ENCODE measurements at regions not wholly inside any gene's neighbourhood (a gene's known extent, or its start where the extent isn't known, plus 50 kb on each side); places are given as distances from the start of the nearest gene placed in this dataset.

DNA sequence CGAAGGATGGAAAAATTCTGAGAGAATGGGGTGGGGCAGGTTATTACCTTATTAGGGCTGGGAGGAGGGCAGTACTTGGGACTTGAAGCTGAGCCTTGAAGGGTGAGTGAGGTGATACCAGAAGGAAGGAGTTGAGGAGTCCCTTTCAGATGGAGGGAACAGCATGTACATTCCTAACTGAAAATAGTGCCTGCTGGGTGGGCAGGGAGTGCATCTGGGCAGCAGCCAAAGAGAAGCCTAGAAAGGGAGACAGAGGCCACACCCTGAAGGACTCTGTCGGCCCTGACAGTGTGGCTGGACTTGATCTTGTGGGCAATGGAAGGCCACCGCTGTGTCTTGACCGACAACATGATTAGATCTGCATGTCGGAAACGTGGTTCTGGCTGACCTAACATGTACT, 147.6 kb downstream of the NDUFA12 start:
- DNase-seq (no peak), ATAC-seq (peak; percentile 31)
- H3K9me3 ChIP-seq = no peaks in the 10 kb centered on the region
- no peak overlapping the region for H3K4me3 ChIP-seq
- H3K4me1 ChIP-seq = no peaks in the 10 kb centered on the region
- H3K27me3 ChIP-seq = no peaks in the 10 kb centered on the region
- H3K27ac ChIP-seq = no peak overlapping the region
- intact Hi-C loops (cut with DNase I) = no loop called here
- no peaks in the 10 kb centered on the region for H3K36me3 ChIP-seq
- TF ChIP-seq, protein P1, sequence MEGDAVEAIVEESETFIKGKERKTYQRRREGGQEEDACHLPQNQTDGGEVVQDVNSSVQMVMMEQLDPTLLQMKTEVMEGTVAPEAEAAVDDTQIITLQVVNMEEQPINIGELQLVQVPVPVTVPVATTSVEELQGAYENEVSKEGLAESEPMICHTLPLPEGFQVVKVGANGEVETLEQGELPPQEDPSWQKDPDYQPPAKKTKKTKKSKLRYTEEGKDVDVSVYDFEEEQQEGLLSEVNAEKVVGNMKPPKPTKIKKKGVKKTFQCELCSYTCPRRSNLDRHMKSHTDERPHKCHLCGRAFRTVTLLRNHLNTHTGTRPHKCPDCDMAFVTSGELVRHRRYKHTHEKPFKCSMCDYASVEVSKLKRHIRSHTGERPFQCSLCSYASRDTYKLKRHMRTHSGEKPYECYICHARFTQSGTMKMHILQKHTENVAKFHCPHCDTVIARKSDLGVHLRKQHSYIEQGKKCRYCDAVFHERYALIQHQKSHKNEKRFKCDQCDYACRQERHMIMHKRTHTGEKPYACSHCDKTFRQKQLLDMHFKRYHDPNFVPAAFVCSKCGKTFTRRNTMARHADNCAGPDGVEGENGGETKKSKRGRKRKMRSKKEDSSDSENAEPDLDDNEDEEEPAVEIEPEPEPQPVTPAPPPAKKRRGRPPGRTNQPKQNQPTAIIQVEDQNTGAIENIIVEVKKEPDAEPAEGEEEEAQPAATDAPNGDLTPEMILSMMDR (IDR thresholded peaks at IDR 0.05) = no peak

DNA sequence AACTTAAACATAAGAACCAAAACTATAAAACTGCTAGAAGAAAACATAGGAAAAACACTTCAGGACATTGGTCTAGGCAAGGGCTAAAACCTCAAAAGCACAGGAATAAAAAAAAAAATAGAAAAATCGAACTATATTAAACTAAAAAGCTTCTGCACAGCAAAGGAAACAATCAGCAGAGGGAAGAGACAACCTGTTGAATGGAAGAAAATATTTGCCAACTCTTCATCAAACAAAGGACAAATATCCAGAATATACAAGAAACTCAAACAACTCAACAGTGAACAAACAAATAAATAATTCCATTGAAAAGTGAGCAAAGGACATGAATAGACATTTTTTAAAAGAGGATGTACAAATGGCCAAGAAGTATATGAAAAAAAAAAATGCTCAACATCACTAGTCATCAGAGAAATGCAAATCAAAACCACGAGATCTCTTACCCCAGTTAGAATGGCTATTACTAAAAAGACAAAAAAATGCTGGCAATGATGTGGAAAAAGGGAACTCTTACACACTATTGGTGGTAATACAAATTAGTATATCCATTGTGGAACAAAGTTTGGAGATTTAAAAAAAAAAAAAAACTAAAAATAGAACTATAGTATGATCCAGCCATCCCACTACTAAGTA, 152.0 kb downstream of the NDUFA12 start:
- H3K27me3 ChIP-seq = no peaks in the 10 kb centered on the region
- H3K36me3 ChIP-seq = no peaks in the 10 kb centered on the region
- H3K9me3 ChIP-seq = no peaks in the 10 kb centered on the region
- H3K4me1 ChIP-seq = no peaks in the 10 kb centered on the region
- TF ChIP-seq, protein P1 (IDR thresholded peaks at IDR 0.05) = no peak
- DNase-seq (no peak), ATAC-seq (no peak)
- H3K4me3 ChIP-seq = no peak overlapping the region
- H3K27ac ChIP-seq = no peak overlapping the region
- intact Hi-C loops (cut with DNase I) = no loop called here

DNA sequence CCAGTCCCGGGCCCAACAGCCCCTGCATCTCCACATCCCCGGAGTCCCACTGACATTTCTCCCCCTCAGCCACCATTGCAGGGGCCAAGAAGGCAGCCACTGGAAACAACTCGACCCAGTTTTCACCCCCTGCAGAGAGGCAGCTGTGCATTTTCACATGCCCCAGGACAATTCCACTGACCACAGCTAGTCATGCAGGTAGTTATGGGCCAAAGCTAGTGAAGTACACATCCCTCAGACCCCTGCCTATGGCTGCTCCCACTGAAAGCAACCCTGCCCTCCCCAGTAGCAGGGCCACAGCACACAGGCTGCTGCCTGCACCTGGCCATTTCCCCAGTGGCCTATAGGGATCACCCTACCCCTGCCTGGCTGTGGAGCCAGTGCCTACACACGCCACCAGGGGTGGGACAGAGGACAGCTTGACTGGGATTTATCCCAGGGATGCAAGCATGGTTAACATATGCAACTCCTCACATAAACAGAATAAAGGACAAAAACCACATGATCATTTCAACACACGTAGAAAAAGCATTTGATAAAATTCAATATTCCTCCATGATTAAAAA, 154.0 kb downstream of the NDUFA12 start:
- ATAC-seq (no peak), DNase-seq (no peak)
- no peak overlapping the region for H3K4me3 ChIP-seq
- intact Hi-C loops (cut with DNase I) = no loop called here
- H3K36me3 ChIP-seq = no peaks in the 10 kb centered on the region
- no peaks in the 10 kb centered on the region for H3K4me1 ChIP-seq
- no peaks in the 10 kb centered on the region for H3K9me3 ChIP-seq
- H3K27me3 ChIP-seq = no peaks in the 10 kb centered on the region
- TF ChIP-seq, protein P1 (IDR thresholded peaks at IDR 0.05) = no peak
- H3K27ac ChIP-seq = no peak overlapping the region

DNA sequence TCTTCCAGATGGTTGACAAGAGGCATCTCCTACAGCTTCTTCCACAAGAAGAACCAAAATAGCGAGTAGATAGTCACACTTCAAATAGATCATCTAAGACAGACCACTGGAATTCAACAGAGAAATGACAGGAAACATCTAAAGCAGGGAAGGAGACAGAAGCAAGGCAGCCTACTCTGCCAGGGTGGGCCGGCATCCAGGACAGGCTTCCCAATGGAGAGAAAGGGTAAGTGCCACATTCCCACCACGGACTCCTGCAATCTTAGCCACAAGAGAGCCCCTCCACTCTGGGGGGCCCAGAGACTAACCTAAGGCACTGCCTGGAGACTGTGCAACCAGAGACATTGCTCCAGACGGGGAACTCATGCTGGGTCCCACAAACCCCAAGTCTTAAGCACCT, 154.5 kb downstream of the NDUFA12 start:
- Histone ChIP-seq H3K9me3 (no peaks in the 10 kb centered on the region), H3K4me1 (no peaks in the 10 kb centered on the region), H3K36me3 (no peaks in the 10 kb centered on the region), H3K27me3 (no peaks in the 10 kb centered on the region), H3K4me3 (no peak overlapping the region), H3K27ac (no peak overlapping the region)
- intact Hi-C loops (cut with DNase I) = no loop called here
- TF ChIP-seq, protein P1 (IDR thresholded peaks at IDR 0.05) = no peak
- DNase-seq (no peak), ATAC-seq (no peak)

DNA sequence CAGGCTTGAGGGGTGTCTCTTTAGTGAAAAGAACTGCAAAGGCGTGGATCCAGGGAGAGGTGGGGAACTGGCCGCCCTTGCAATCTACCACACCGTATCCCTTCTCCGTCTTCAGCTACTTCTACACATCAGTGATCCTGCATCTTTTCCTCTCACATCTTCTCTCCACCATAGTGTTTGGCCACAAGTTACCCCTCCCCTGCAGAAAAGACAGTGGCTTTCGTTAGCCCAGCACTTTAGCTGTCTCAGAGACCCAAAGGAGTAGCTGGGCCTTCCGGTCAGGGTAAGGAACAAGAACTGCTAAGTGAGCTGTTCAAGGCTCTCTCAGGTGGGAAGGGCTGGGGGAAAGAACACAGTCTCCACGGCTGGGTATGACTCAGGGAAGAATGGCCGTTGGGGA, 158.4 kb downstream of the NDUFA12 start:
- no peak overlapping the region for H3K4me3 ChIP-seq
- TF ChIP-seq, protein P1 (IDR thresholded peaks at IDR 0.05) = no peak
- H3K4me1 ChIP-seq = no peaks in the 10 kb centered on the region
- no peak for DNase-seq
- no peaks in the 10 kb centered on the region for H3K27me3 ChIP-seq
- H3K27ac ChIP-seq = no peak overlapping the region
- no peaks in the 10 kb centered on the region for H3K36me3 ChIP-seq
- intact Hi-C loops (cut with DNase I) = no loop called here
- no peaks in the 10 kb centered on the region for H3K9me3 ChIP-seq
- no peak for ATAC-seq

Measured in upper lobe of right lung (tissue), 1 donor.